HEK293 (cell line): ENCODE measurements at regions not wholly inside any gene's neighbourhood (a gene's known extent, or its start where the extent isn't known, plus 50 kb on each side); places are given as distances from the start of the nearest gene placed in this dataset.

Experiments
- CTCF ChIP-seq: fragments of 450-650 bp; formaldehyde crosslinking; IDR thresholded peaks from 2 replicates; pipeline ENCODE4 v1.5.1; 2016; ENCODE audit warnings: missing biosample characterization, missing genetic modification characterization
- PRDM2 ChIP-seq: fragments of 450-650 bp; formaldehyde crosslinking; IDR thresholded peaks from 2 replicates; pipeline ENCODE4 v1.5.1; 2016; ENCODE audit warnings: missing biosample characterization, missing genetic modification characterization, borderline replicate concordance
- YY1 ChIP-seq: fragments of 450-650 bp; formaldehyde crosslinking; IDR thresholded peaks from 2 replicates; pipeline ENCODE4 v1.5.1; 2018; ENCODE audit warnings: missing biosample characterization, missing genetic modification characterization
- ZBTB48 ChIP-seq: fragments of 450-650 bp; formaldehyde crosslinking; IDR thresholded peaks from 2 replicates; pipeline ENCODE4 v1.5.1; 2016; ENCODE audit warnings: missing biosample characterization, missing genetic modification characterization
- ZFHX2 ChIP-seq: fragments of 450-650 bp; formaldehyde crosslinking; conservative IDR thresholded peaks from 2 replicates; pipeline ENCODE4 v1.5.1; 2016; ENCODE audit warnings: missing biosample characterization, missing genetic modification characterization
- ZNF148 ChIP-seq: fragments of 450-650 bp; formaldehyde crosslinking; IDR thresholded peaks from 2 replicates; pipeline ENCODE4 v1.5.0; 2017; ENCODE audit warnings: missing biosample characterization, missing genetic modification characterization, borderline replicate concordance
- ZNF398 ChIP-seq: fragments of 450-650 bp; formaldehyde crosslinking; IDR thresholded peaks from 2 replicates; pipeline ENCODE4 v1.5.1; 2017; ENCODE audit warnings: missing biosample characterization, missing genetic modification characterization
- ZNF544 ChIP-seq: fragments of 450-650 bp; formaldehyde crosslinking; IDR thresholded peaks from 2 replicates; pipeline ENCODE4 v1.5.0; 2017; ENCODE audit warnings: missing biosample characterization, missing genetic modification characterization
- ZNF560 ChIP-seq: fragments of 450-650 bp; formaldehyde crosslinking; IDR thresholded peaks from 2 replicates; pipeline ENCODE4 v1.5.1; 2017; ENCODE audit warnings: missing biosample characterization, missing genetic modification characterization, borderline replicate concordance
- ZNF843 ChIP-seq: fragments of 450-650 bp; formaldehyde crosslinking; IDR thresholded peaks from 2 replicates; pipeline ENCODE4 v1.5.1; 2016; ENCODE audit warnings: missing biosample characterization, missing genetic modification characterization
- ZSCAN23 ChIP-seq: fragments of 450-650 bp; formaldehyde crosslinking; IDR thresholded peaks from 2 replicates; pipeline ENCODE4 v1.5.1; 2016; ENCODE audit warnings: missing biosample characterization, missing genetic modification characterization

- TF ChIP-seq ZFHX2 (tag by site-specific recombination) (no peak), ZNF398 (tag by site-specific recombination) (no peak), ZBTB48 (tag by site-specific recombination) (no peak), ZNF560 (no peak), CTCF (tag by site-specific recombination) (no peak), PRDM2 (tag by site-specific recombination) (no peak), YY1 (tag by site-specific recombination) (no peak), ZNF843 (no peak), ZNF148 (tag by site-specific recombination) (no peak), ZNF544 (tag by site-specific recombination) (no peak), ZSCAN23 (tag by site-specific recombination) (no peak)
Observed at GRCh38 chr4:19657856-19658255, 593.8 kb upstream of the SLIT2 start.
